ENCODE measurements at regions not wholly inside any gene's neighbourhood (a gene's known extent, or its start where the extent isn't known, plus 50 kb on each side); places are given as distances from the start of the nearest gene placed in this dataset.
"Not testable (repeated sequence)": the region's sequence is repeated elsewhere in the genome, so short reads cannot be mapped to it uniquely, and the experiment has no call there.

DNA sequence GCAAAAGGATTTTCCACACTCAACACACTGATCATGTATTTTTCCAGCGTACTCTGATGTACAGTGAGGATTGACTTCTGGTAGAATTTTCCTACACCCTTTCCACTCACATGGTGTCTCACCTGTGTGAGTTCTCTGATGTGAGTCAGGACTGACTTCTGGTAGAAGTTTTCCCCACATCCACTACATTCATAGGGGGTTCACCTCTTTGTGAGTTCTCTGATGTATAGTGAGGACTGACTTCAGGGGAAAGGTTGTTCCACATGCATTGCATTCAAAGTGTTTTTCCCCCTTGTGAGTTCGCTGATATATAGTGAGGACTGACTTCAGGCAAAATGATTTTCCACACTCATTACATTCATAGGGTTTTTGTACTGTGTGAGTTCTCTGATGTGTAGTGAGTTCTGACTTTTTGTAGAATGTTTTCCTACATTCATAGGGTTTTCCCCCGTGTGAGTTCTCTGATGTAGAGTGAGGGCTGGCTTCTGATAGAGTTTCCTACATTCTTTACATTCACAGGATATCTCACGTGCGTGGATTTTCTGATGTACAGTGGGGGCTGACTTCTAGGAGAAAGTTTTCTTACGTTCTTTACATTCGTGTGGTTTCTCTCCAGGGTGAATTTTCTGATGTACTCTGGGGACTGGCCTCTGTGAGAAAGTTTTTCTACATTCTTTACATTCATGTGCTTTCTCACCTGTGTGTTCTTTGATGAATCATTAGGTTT is 146.5 kb downstream of the GLRX3 start:
- CTCF ChIA-PET = no interaction called here

DNA sequence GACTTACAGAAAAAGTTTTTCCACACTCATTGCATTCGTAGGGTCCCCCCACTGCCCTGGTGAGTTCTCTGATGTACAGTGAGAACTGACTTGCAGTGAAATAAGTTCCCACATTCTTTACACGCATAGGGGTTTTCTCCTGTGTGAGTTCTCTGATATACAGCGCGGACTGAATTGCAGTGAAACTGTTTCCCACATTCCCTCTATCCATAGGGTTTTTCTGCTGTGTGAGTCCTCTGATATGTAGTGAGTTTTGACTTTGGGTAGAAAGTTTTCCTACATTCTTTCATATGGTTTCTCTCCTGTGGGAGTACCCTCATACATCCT is 147.0 kb downstream of the GLRX3 start:
- no peaks in the 10 kb centered on the region for H3K27me3 ChIP-seq (ENCODE audit: control insufficient read depth, insufficient read depth, low read length)
- CTCF ChIA-PET = no interaction called here
- TF ChIP-seq, protein P1, sequence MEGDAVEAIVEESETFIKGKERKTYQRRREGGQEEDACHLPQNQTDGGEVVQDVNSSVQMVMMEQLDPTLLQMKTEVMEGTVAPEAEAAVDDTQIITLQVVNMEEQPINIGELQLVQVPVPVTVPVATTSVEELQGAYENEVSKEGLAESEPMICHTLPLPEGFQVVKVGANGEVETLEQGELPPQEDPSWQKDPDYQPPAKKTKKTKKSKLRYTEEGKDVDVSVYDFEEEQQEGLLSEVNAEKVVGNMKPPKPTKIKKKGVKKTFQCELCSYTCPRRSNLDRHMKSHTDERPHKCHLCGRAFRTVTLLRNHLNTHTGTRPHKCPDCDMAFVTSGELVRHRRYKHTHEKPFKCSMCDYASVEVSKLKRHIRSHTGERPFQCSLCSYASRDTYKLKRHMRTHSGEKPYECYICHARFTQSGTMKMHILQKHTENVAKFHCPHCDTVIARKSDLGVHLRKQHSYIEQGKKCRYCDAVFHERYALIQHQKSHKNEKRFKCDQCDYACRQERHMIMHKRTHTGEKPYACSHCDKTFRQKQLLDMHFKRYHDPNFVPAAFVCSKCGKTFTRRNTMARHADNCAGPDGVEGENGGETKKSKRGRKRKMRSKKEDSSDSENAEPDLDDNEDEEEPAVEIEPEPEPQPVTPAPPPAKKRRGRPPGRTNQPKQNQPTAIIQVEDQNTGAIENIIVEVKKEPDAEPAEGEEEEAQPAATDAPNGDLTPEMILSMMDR (IDR thresholded peaks at IDR 0.05; ENCODE audit: insufficient read depth, low read depth, low read length) = no peak
- POLR2A ChIA-PET = no interaction called here
- H3K4me3 ChIP-seq (ENCODE audit: low read depth, low read length) = no peak overlapping the region
- no peaks in the 10 kb centered on the region for H3K36me3 ChIP-seq (ENCODE audit: control insufficient read depth, insufficient read depth, low read length)
- DNase-seq (ENCODE audit: low read depth) = no peak

More for the DNA sequence above, 146.5 kb downstream of the GLRX3 start:
- DNase-seq (ENCODE audit: low read depth) = no peak
- POLR2A ChIA-PET = no interaction called here
- Histone ChIP-seq H3K4me3 (ENCODE audit: low read depth, low read length) (no peak overlapping the region), H3K36me3 (ENCODE audit: control insufficient read depth, insufficient read depth, low read length) (no peaks in the 10 kb centered on the region), H3K27me3 (ENCODE audit: control insufficient read depth, insufficient read depth, low read length) (no peaks in the 10 kb centered on the region)
- TF ChIP-seq, protein P1 (IDR thresholded peaks at IDR 0.05; ENCODE audit: insufficient read depth, low read depth, low read length) = no peak

DNA sequence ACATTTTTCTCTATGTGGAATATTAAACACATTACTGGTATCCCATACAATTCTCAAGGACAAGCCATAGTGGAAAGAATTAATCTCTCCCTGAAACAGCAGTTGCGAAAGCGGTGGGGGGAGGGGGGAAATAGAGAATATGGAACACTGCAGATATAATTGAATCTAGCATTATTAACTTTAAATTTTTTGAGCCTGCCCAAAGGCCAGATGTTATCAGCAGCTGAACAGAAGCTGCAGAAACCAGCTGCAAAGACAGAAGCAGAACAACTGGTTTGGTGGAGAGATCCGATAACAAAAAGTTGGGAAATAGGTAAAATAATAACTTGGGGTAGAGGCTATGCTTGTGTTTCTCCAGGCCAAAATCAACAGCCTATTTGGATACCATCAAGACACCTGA is 159.6 kb downstream of the GLRX3 start:
- H3K4me3 ChIP-seq (ENCODE audit: low read depth, low read length); DNase-seq (ENCODE audit: low read depth); H3K36me3 ChIP-seq (ENCODE audit: control insufficient read depth, insufficient read depth, low read length); CTCF ChIA-PET; POLR2A ChIA-PET; H3K27me3 ChIP-seq (ENCODE audit: control insufficient read depth, insufficient read depth, low read length): not testable (repeated sequence)

DNA sequence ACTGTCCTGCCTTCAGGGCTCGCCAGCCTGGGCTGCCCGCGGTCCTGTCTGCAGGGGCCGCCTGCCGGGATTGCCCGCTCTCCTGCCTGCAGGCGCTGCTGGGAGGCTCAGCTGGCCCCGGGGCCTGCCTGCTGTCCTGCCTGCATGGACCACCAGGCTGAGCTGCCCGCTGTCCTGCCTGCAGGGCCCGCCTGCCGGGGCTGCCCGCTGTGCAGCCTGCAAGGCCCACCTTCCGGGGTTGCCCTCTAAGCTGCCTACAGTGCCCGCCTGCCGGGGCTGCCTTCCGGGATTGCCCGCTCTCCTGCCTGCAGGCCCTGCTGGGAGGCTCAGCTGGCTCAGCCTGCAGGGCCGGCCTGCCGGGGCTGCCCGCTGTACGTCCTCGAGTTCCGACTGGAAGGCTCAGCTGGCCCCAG is 164.4 kb downstream of the GLRX3 start:
- DNase-seq (ENCODE audit: low read depth) = no peak
- ChIA-PET POLR2A (no interaction called here), CTCF (no interaction called here)
- no peak overlapping the region for H3K4me3 ChIP-seq (ENCODE audit: low read depth, low read length)
- H3K36me3 ChIP-seq (ENCODE audit: control insufficient read depth, insufficient read depth, low read length) = no peaks in the 10 kb centered on the region
- TF ChIP-seq, protein P1 (IDR thresholded peaks at IDR 0.05; ENCODE audit: insufficient read depth, low read depth, low read length) = no peak
- no peaks in the 10 kb centered on the region for H3K27me3 ChIP-seq (ENCODE audit: control insufficient read depth, insufficient read depth, low read length)

DNA sequence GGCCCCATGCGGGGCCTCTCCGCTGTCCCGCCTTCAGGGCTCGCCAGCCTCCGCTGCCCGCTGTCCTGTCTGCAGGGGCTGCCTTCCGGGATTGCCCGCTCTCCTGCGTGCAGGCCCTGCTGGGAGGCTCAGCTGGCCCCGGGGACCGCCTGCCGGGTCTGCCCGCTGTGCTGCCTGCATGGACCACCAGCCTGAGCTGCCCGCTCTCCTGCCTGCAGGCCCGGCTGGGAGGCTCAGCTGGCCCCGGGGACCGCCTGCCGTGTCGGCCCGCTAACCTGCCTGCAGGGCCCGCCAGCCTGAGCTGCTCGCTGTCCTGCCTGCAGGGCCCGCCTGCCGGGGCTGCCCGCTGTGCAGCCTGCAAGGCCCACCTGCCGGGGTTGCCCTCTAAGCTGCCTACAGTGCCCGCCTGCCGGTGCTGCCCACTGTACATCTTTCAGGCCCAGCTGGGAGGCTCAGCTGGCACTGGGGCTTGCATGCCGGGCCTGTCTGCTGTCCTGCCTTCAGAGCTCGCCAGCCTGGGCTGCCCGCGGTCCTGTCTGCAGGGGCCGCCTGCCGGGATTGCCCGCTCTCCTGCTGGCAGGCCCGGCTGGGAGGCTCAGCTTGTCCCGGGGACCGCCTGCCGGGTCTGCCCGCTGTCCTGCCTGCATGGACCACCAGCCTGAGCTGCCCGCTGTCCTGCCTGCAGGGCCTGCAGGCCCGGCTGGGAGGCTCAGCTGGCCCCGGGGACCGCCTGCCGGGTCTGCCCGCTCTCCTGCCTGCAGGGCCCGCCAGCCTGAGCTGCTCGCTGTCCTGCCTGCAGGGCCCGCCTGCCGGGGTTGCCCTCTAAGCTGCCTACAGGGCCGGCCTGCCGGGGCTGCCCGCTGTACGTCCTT is 165.1 kb downstream of the GLRX3 start:
- H3K36me3 ChIP-seq (ENCODE audit: control insufficient read depth, insufficient read depth, low read length) = no peaks in the 10 kb centered on the region
- ChIA-PET CTCF (interaction anchor here (0.6 kb wide), 1 partner anchor 53 kb away, joined by 3 read pairs; no protein-coding TSS in a partner anchor), POLR2A (no interaction called here)
- no peak for DNase-seq (ENCODE audit: low read depth)
- no peak overlapping the region for H3K4me3 ChIP-seq (ENCODE audit: low read depth, low read length)
- no peaks in the 10 kb centered on the region for H3K27me3 ChIP-seq (ENCODE audit: control insufficient read depth, insufficient read depth, low read length)
- TF ChIP-seq, protein P1 (IDR thresholded peaks at IDR 0.05; ENCODE audit: insufficient read depth, low read depth, low read length) = no peak

All from BJ (cell line).